ENCODE measurements at regions not wholly inside any gene's neighbourhood (a gene's known extent, or its start where the extent isn't known, plus 50 kb on each side); places are given as distances from the start of the nearest gene placed in this dataset.

DNA sequence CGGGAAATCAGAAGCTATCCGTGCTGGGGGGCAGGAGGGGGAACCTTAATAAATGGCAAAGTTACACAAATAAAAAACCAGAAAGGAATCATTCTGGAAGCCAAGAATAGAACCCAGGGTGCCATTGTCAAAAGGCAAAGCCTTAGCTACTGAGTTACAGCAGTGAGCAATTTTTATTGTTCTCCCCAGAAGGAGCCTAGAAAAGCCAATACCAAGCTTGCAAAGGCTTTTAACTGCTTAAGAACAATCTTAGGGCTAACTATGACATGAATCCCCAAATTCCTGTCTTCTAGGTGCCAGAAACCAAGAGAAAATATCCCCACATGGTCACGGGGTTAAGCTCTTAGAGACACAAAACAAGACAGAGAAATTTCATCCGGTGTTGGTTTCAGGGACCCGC is 482.7 kb downstream of the CCSER2 start:
- Mint-ChIP-seq H3K4me1 (peaks cover 14% of the 10 kb centered on the region), H3K9me3 (peaks cover 5% of the 10 kb centered on the region), H3K4me3 (no peak overlapping the region), H3K36me3 (no peaks in the 10 kb centered on the region), H3K27me3 (ENCODE audit: low read depth) (no peaks in the 10 kb centered on the region; the same call in 1 of the 2 replicates), H3K27ac (no peak overlapping the region)
- no peak for TF ChIP-seq IRF2 (CRISPR knock-in tag; IDR thresholded peaks at IDR 0.05; ENCODE audit: borderline replicate concordance, low read depth)
- TF ChIP-seq, protein P1, sequence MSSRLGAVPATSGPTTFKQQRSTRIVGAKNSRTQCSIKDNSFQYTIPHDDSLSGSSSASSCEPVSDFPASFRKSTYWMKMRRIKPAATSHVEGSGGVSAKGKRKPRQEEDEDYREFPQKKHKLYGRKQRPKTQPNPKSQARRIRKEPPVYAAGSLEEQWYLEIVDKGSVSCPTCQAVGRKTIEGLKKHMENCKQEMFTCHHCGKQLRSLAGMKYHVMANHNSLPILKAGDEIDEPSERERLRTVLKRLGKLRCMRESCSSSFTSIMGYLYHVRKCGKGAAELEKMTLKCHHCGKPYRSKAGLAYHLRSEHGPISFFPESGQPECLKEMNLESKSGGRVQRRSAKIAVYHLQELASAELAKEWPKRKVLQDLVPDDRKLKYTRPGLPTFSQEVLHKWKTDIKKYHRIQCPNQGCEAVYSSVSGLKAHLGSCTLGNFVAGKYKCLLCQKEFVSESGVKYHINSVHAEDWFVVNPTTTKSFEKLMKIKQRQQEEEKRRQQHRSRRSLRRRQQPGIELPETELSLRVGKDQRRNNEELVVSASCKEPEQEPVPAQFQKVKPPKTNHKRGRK (CRISPR knock-in tag; IDR thresholded peaks at IDR 0.05; ENCODE audit: borderline replicate concordance) = no peak
- TF ChIP-seq TEAD4 (CRISPR knock-in tag; IDR thresholded peaks at IDR 0.05) = no peak
- TF ChIP-seq, protein P2, sequence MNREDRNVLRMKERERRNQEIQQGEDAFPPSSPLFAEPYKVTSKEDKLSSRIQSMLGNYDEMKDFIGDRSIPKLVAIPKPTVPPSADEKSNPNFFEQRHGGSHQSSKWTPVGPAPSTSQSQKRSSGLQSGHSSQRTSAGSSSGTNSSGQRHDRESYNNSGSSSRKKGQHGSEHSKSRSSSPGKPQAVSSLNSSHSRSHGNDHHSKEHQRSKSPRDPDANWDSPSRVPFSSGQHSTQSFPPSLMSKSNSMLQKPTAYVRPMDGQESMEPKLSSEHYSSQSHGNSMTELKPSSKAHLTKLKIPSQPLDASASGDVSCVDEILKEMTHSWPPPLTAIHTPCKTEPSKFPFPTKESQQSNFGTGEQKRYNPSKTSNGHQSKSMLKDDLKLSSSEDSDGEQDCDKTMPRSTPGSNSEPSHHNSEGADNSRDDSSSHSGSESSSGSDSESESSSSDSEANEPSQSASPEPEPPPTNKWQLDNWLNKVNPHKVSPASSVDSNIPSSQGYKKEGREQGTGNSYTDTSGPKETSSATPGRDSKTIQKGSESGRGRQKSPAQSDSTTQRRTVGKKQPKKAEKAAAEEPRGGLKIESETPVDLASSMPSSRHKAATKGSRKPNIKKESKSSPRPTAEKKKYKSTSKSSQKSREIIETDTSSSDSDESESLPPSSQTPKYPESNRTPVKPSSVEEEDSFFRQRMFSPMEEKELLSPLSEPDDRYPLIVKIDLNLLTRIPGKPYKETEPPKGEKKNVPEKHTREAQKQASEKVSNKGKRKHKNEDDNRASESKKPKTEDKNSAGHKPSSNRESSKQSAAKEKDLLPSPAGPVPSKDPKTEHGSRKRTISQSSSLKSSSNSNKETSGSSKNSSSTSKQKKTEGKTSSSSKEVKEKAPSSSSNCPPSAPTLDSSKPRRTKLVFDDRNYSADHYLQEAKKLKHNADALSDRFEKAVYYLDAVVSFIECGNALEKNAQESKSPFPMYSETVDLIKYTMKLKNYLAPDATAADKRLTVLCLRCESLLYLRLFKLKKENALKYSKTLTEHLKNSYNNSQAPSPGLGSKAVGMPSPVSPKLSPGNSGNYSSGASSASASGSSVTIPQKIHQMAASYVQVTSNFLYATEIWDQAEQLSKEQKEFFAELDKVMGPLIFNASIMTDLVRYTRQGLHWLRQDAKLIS (CRISPR knock-in tag; IDR thresholded peaks at IDR 0.05; ENCODE audit: borderline replicate concordance) = no peak
- TF ChIP-seq, protein P3, sequence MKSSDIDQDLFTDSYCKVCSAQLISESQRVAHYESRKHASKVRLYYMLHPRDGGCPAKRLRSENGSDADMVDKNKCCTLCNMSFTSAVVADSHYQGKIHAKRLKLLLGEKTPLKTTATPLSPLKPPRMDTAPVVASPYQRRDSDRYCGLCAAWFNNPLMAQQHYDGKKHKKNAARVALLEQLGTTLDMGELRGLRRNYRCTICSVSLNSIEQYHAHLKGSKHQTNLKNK (CRISPR knock-in tag; IDR thresholded peaks at IDR 0.05) = no peak
- TF ChIP-seq, protein P4, sequence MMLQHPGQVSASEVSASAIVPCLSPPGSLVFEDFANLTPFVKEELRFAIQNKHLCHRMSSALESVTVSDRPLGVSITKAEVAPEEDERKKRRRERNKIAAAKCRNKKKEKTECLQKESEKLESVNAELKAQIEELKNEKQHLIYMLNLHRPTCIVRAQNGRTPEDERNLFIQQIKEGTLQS (CRISPR knock-in tag; conservative IDR thresholded peaks at IDR 0.05) = no peak
- TF ChIP-seq NR3C1 (CRISPR knock-in tag; conservative IDR thresholded peaks at IDR 0.05; ENCODE audit: low read depth) = no peak
- 0 out of 2 replicates have a peak, but pooled peaks have one; percentile 20 for ATAC-seq
- ChIA-PET CTCF (interaction anchor here (0.6 to 1.9 kb wide), 4 partner anchors 198 to 377 kb away, joined by 3 to 11 read pairs (median 4); no protein-coding TSS in a partner anchor), POLR2A (interaction anchor here (0.6 kb wide), 1 partner anchor 29 kb away, joined by 4 read pairs; no protein-coding TSS in a partner anchor)
- no peak for DNase-seq (ENCODE audit: low spot score)

DNA sequence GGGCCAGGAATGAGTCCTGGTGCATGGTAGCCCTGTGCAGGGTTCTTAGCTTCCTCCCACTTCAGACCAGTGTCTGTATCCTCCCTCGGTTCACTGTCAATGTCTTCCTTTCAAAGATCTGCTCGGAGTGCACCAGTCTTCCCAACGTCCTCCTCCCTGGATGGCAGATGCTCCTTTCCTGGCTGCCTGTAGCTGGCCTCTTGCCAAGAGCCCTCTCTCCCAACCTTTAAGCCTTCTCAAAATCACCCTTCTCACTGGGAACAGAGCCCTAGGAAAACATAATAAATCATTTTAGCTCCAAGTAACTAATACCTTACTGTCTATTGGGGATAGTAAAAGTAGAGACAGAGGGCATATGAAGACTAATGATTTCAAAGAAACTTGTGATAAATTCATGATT is 490.6 kb downstream of the CCSER2 start:
- Mint-ChIP-seq H3K4me3 (no peak overlapping the region), H3K36me3 (no peaks in the 10 kb centered on the region), H3K9me3 (no peaks in the 10 kb centered on the region), H3K27ac (no peak overlapping the region), H3K4me1 (no peaks in the 10 kb centered on the region), H3K27me3 (ENCODE audit: low read depth) (no peaks in the 10 kb centered on the region)
- no peak for TF ChIP-seq ZNF263 (CRISPR knock-in tag; IDR thresholded peaks at IDR 0.05; ENCODE audit: low read depth)
- POLR2A ChIA-PET = no interaction called here
- ATAC-seq = no peak
- CTCF ChIA-PET = interaction anchor here (0.6 kb wide), 1 partner anchor 1754 kb away, joined by 3 read pairs; no protein-coding TSS in a partner anchor
- DNase-seq (ENCODE audit: low spot score) = no peak

DNA sequence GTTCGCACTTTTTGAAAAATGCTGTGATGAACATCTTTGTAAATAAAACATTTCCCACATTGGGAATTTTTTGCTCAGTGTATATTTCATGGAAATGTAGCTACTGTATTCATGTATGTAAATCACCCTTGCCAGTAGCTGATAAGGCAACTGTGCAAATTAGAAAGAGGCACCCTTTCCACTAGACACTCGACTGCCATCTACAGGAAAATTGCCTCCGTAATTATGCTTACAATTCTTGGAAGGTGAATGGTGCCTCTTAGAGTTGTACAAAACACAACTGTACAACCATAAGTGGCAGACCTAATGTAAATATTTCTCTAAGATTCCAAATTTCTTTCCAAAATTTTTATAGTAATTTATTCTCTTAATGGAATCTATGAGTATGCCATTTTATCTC is 491.7 kb downstream of the CCSER2 start:
- H3K27ac Mint-ChIP-seq = no peak overlapping the region
- no peak for TF ChIP-seq ZNF423 (CRISPR knock-in tag; IDR thresholded peaks at IDR 0.05)
- TF ChIP-seq, protein P5, sequence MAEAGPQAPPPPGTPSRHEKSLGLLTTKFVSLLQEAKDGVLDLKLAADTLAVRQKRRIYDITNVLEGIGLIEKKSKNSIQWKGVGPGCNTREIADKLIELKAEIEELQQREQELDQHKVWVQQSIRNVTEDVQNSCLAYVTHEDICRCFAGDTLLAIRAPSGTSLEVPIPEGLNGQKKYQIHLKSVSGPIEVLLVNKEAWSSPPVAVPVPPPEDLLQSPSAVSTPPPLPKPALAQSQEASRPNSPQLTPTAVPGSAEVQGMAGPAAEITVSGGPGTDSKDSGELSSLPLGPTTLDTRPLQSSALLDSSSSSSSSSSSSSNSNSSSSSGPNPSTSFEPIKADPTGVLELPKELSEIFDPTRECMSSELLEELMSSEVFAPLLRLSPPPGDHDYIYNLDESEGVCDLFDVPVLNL (CRISPR knock-in tag; IDR thresholded peaks at IDR 0.05; ENCODE audit: borderline replicate concordance, low read depth) = no peak
- TF ChIP-seq NFATC4 (CRISPR knock-in tag; IDR thresholded peaks at IDR 0.05) = no peak
- TF ChIP-seq TEAD4 (CRISPR knock-in tag; IDR thresholded peaks at IDR 0.05) = no peak
- TF ChIP-seq ZNF671 (CRISPR knock-in tag; IDR thresholded peaks at IDR 0.05) = no peak
- no peak for TF ChIP-seq ZNF138 (CRISPR knock-in tag; conservative IDR thresholded peaks at IDR 0.05)
- TF ChIP-seq HMGA2 (CRISPR knock-in tag; IDR thresholded peaks at IDR 0.05) = no peak
- no peak for TF ChIP-seq FOXP1 (CRISPR knock-in tag; IDR thresholded peaks at IDR 0.05; ENCODE audit: borderline replicate concordance)
- no peak for TF ChIP-seq ATF1 (CRISPR knock-in tag; IDR thresholded peaks at IDR 0.05)
- TF ChIP-seq MYBL2 (CRISPR knock-in tag; IDR thresholded peaks at IDR 0.05) = no peak
- TF ChIP-seq CBFB (CRISPR knock-in tag; IDR thresholded peaks at IDR 0.05; ENCODE audit: low read depth) = no peak
- no peak for TF ChIP-seq NR3C1 (CRISPR knock-in tag; conservative IDR thresholded peaks at IDR 0.05; ENCODE audit: low read depth)
- TF ChIP-seq, protein P6, sequence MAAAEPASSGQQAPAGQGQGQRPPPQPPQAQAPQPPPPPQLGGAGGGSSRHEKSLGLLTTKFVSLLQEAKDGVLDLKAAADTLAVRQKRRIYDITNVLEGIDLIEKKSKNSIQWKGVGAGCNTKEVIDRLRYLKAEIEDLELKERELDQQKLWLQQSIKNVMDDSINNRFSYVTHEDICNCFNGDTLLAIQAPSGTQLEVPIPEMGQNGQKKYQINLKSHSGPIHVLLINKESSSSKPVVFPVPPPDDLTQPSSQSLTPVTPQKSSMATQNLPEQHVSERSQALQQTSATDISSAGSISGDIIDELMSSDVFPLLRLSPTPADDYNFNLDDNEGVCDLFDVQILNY (CRISPR knock-in tag; IDR thresholded peaks at IDR 0.05) = no peak
- no peak for TF ChIP-seq GABPB1 (CRISPR knock-in tag; IDR thresholded peaks at IDR 0.05)
- TF ChIP-seq, protein P7, sequence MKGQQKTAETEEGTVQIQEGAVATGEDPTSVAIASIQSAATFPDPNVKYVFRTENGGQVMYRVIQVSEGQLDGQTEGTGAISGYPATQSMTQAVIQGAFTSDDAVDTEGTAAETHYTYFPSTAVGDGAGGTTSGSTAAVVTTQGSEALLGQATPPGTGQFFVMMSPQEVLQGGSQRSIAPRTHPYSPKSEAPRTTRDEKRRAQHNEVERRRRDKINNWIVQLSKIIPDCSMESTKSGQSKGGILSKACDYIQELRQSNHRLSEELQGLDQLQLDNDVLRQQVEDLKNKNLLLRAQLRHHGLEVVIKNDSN (CRISPR knock-in tag; IDR thresholded peaks at IDR 0.05) = no peak
- TF ChIP-seq ZNF317 (CRISPR knock-in tag; IDR thresholded peaks at IDR 0.05; ENCODE audit: borderline replicate concordance, low read depth) = no peak
- TF ChIP-seq, protein P4 (CRISPR knock-in tag; conservative IDR thresholded peaks at IDR 0.05) = no peak
- no peak for TF ChIP-seq ETV6 (CRISPR knock-in tag; IDR thresholded peaks at IDR 0.05)
- ATAC-seq = no peak
- H3K27me3 Mint-ChIP-seq (ENCODE audit: low read depth) = no peaks in the 10 kb centered on the region
- no peaks in the 10 kb centered on the region for H3K36me3 Mint-ChIP-seq
- ChIA-PET CTCF (no interaction called here), POLR2A (no interaction called here)
- H3K9me3 Mint-ChIP-seq = no peaks in the 10 kb centered on the region
- no peak overlapping the region for H3K4me3 Mint-ChIP-seq
- no peak for DNase-seq (ENCODE audit: low spot score)
- H3K4me1 Mint-ChIP-seq = no peaks in the 10 kb centered on the region

Measured in WTC11 (cell line).